ENCODE measurements at regions not wholly inside any gene's neighbourhood (a gene's known extent, or its start where the extent isn't known, plus 50 kb on each side); places are given as distances from the start of the nearest gene placed in this dataset.

GRCh38 chr13:73224703-73225102, 165.9 kb downstream of the KLF5 start:
- no peak for DNase-seq

DNA sequence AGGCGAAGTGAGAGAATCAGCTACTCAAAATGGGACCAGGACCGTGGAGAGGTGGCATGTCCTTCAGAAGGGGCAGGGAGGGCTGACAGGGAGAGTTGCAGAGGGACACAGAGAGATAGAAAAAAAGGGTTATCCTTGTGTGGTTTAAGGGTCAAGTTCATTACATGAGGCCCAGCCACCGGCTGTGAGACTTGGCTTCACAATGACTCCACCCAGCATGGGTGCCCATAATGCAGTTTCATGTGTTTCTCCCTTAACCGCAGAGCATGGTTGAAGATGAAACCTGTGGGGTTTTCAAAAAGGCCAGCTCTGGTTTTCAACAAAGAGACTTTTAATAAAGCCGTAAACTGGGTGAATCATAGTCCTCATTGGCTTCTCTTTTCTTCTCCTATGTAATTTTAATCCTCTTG, 164.6 kb downstream of the KLF5 start:
- no peak for DNase-seq

DNA sequence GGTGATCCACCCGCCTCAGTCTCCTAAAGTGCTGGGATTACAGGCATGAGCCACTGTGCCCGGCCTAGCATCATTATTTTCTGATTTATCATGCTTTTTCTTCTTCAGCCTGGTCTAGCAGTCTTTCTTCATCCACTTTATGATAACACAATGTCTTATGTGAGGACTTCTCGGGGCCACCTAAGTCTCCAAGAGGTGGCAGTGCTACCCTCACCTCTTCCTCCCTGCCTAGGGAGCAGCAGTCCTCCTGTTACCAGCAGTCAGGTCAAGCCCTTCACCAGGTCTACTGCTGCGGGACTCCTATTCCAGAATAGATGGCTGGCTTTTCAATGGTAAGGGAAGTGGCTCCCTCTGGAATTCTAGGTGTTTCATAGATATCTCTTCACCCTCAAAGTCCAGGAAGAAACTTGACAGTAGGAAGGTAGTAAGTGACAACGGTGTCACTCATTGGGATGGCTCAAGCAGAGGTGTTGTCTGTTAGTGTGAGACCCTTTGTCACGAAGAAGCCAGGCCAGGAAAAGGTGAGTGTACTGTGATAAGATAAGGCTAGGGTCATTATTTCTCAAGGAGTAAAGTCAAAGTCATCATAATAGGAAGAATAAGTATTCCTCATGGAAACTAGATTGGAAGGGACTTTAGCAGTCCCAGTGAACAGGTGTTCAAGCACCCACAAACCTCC, 164.0 kb downstream of the KLF5 start:
- no peak for DNase-seq

DNA sequence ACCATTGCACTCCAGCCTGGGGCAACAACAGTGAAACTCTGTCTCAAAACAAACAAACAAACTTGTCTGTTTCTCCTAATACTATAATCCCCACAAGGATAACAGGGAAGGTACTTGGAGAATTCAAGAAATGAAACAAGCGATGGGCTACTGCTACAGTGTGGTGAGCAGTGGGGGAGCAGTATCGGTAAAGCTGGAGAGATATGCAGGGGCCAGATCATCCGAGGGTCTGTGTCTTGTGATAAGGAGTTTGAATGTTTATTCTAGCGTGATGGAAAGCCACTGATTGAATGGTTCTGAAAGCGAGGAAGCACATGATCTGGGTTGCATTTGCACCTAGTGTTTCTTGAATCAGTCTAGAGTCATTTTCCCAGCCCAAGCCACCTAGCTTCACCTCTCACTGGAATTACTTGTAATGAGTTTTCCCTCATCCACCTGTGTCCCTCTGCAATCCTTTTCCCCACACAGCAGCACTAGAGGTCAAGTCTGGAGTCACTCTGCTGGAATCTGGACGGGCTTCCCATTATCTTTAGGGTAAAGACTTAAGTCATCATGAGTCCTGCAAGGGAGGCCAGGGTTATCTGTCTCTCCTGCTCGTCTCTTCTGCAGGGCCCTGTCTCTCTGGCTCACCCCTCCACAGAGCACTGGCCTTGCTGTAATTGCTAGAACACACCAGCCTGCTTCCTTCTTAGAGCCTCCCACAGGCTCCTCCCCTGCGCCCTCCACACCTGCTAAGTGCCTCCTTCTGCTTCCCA, 162.3 kb downstream of the KLF5 start:
- DNase-seq = no peak

- DNase-seq = no peak
Observed at GRCh38 chr13:73218181-73218580, 159.4 kb downstream of the KLF5 start.

GRCh38 chr13:73216381-73216831, 157.6 kb downstream of the KLF5 start:
- DNase-seq = no peak

- no peak for DNase-seq
Observed at GRCh38 chr13:73215823-73216222, 157.0 kb downstream of the KLF5 start.

DNA sequence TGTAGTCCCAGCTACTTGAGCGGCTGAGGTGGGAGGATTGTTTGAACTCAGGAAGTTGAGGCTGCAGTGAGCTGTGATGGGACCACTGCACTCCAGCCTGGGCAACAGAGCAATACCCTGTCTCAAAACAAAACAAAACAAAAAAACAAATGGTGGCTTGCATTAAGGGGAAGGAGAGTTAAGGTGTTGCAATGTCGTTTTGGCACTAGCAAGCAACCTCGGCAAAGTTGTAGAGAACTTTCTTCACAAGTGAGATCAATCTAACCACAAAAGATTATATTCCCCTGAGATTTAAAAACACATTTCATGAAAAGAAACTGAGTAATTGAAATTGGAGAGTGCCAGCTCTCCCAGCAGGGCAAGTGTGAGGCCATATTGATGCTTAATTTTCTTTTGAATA, 153.7 kb downstream of the KLF5 start:
- no peak for DNase-seq

DNA sequence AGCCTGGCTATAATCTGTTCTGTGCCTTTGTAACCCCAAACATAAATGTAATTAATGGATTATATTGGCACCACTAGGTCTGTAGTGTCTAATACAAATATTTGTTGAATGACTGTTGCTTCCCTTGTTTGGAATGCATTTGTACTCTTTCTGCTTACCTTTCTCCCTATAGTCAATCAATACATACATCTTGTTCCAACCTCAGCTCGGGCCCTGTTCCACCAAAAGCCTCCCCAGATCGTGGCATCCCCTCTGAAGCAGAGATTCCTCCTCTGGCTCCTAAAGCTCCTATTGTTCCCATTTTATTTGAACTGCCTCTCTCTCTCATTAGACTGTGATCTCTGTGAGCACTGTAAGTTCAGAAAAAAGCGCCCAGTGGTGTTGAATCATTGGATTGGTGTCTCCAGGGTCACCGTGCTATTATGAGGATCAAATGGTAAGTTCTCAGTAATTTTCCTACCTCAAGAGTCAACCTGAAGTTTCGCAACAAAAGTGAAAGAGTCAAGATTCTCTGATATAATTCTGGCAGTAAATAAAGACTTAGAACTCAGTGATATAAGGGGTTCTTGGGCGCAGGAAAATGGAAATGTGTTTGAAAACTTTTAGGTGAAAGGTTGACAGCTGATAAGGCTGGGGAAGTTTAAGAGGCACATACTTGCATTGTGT, 151.5 kb downstream of the KLF5 start:
- no peak for DNase-seq

GRCh38 chr13:73204952-73205351, 146.1 kb downstream of the KLF5 start:
- no peak for DNase-seq

- DNase-seq = no peak
Observed at GRCh38 chr13:73201626-73202025, 142.8 kb downstream of the KLF5 start.

DNA sequence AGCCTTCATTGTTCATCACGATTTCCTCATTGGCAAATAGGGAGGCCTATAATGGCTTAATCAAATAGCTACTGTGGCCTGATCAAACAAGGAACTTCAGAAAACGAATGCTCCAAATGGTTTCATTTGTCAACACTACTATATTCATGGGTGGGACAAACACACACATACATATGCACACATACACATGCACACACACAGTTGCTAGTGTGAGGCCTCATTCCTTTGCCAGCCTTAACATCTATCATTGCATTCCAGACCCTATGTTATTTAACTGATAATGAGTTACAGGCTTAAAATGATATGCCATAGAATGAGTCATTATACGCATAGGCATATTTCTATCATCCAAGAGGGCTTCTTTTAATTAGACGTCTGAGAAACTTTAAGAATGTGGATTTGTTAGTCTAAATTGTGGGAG, 140.2 kb downstream of the KLF5 start:
- no peak for DNase-seq

DNA sequence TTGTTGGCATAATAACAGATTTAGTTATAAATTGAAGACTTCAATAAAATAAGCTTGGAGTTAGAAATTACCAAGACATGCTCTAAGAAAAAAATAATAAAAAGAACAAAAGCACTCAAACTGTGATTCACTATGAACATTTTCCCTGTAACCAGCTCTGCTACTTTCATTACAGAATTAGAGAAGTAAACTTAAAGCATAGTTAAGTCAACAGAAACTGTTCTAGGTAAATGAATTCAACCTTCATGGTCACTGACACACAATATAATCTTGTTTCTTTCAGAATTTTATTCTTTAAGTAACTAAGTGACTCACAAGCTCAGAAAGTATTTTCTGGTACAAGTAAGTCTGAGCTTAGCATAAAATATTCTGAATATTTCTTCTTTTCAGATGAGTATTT, 136.3 kb downstream of the KLF5 start:
- DNase-seq = no peak

GRCh38 chr13:73194310-73194709, 135.5 kb downstream of the KLF5 start:
- no peak for DNase-seq

- no peak for DNase-seq
Observed at GRCh38 chr13:73193554-73193953, 134.7 kb downstream of the KLF5 start.

GRCh38 chr13:73190477-73190876, 131.7 kb downstream of the KLF5 start:
- DNase-seq = no peak

DNA sequence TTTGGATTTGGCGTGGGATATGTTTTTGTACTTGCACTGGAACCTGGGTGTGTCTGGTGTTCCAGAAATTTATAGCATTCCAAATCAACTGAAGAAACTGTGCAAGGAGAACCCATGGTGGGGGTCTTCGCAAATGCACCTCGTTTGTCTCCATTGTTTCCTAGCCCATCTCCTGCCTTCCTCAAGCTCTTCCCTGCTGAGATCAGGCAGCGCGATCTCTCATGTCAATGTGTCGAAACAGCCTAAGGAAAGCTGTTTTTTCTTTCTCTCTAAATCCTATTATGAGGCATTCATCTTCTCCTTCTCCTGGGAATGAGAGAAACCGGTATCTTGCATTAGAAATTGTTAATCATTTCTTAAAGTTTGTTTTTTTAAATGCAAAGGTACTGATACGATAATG, 131.0 kb downstream of the KLF5 start:
- DNase-seq = no peak

DNA sequence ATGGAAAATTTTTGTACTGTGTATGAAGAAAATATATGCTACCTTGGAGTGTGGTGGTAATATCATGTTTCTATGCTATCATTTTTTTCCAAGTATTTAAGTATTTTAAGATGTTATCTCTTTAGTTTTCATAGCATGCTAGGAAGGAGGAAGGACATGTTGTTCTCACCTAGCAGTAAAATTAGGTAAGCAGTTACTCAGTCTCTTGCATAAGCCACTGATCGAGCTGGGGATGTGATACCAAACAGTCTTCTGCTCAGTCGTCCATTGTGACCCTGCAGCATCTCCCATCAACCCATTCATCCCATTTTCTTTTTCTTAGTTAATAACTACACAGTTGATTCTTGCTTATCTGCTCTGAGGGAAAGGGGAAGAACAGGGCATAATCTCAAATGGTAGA, 130.6 kb downstream of the KLF5 start:
- DNase-seq = no peak

GRCh38 chr13:73187106-73187505, 128.3 kb downstream of the KLF5 start:
- DNase-seq = no peak

- no peak for DNase-seq
Observed at GRCh38 chr13:73179650-73180274, 121.0 kb downstream of the KLF5 start.

DNA sequence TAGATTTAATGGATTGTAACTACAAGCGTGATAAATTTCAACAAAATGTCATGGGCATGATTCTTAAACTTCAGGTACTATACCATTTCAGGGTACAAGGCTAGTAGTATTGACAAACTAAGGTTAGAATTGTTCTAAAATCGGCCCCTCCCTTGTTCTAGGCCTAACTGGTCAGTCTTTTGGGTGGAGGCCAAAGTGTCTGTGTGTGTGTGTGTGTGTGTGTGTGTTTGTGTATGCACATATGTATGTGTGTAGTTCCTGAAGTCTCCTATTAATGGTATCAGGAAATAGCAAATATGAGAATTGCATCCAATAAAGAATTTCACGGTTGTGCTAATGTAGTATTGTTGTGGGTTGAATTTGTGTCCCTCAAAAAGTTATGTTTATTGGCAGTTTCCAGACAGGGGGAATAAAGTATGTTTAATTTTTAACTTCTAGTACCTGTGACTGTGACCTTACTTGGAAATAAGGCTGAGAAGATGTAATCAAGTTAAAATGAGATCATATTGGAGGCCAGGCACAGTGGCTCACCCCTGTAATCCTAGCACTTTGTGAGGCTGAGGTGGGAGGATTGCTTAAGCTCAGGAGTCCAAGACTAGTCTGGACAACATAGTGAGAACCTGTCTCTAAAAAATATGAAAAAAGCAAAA, 119.2 kb downstream of the KLF5 start:
- no peak for DNase-seq

- DNase-seq = no peak
Observed at GRCh38 chr13:73177017-73177416, 118.2 kb downstream of the KLF5 start.

DNA sequence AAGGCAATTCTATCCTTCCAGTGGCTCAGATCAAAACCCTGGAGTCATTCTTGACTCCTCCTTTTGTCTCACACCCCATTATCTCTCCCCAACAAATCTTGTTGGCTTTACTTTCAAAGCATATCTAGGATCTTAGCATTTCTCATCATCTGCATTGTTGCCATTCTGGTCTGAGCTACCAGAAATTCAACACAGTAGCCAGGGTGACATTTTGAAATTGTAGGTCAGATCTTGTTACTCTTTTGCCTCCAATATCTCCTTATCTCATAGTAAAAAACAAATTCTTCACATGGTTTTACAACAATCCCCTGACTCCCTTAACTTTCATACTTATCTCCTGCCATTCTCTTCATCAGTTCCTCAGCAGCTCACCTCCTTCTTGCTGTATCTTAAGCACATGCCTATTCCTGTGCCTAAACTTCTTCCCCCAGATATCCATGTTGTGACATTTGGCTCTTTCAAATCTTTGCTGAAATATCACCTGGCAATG, 115.8 kb downstream of the KLF5 start:
- DNase-seq = no peak
